ENCODE measurements at regions not wholly inside any gene's neighbourhood (a gene's known extent, or its start where the extent isn't known, plus 50 kb on each side); places are given as distances from the start of the nearest gene placed in this dataset.

DNA sequence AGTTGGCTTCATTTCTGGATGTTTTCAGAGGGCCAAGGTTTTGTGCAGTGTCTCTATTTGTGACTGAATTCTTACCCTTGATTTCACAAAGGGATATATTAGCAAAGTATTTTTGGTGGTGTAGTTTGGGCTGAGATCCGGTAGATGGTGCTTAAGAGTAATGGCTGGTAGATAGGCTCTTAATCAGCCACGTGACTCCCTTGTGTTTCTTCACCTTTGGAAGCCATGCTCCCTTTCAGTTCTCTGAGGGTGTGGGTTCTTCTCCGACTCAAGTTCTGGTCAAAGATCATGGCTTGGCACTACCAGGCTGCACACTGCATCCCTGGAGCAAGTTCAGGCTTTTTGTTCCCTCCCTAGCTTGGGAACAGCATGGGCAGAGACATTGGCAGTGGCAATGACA, 887.3 kb downstream of the CDH8 start:
- no peak overlapping the region for H2AFZ ChIP-seq (ENCODE audit: low read depth, low read length)
- no peak overlapping the region for H3K9ac ChIP-seq (ENCODE audit: insufficient read depth in 1 of 2, low read depth in 2 of 2, low read length in 2 of 2)
- H3K4me2 ChIP-seq (ENCODE audit: insufficient read depth, low read length): no peak overlapping the region
- ATAC-seq (no peak), DNase-seq (ENCODE audit: extremely low read depth in 1 of 4, low spot score in 3 of 4) (no peak), FAIRE-seq (no peak)
- no peaks in the 10 kb centered on the region for H3K27me3 ChIP-seq (ENCODE audit: control insufficient read depth in 2 of 2, insufficient read depth in 2 of 2, low read length in 2 of 2)
- no peak overlapping the region for H3K27ac ChIP-seq (ENCODE audit: extremely low read depth, low read depth, low read length)
- H3K9me1 ChIP-seq (ENCODE audit: control insufficient read depth, insufficient read depth, low read length): no peaks in the 10 kb centered on the region
- in situ Hi-C loops (cut with MboI): no loop called here
- no peak overlapping the region for H3K4me3 ChIP-seq
- no peak for TF ChIP-seq POLR2B (IDR thresholded peaks at IDR 0.05; ENCODE audit: low read depth, partially characterized antibody)
- TF ChIP-seq, protein P1, sequence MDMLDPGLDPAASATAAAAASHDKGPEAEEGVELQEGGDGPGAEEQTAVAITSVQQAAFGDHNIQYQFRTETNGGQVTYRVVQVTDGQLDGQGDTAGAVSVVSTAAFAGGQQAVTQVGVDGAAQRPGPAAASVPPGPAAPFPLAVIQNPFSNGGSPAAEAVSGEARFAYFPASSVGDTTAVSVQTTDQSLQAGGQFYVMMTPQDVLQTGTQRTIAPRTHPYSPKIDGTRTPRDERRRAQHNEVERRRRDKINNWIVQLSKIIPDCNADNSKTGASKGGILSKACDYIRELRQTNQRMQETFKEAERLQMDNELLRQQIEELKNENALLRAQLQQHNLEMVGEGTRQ (CRISPR knock-in tag; IDR thresholded peaks at IDR 0.05): peak; percentile 47
- TF ChIP-seq, protein P2, sequence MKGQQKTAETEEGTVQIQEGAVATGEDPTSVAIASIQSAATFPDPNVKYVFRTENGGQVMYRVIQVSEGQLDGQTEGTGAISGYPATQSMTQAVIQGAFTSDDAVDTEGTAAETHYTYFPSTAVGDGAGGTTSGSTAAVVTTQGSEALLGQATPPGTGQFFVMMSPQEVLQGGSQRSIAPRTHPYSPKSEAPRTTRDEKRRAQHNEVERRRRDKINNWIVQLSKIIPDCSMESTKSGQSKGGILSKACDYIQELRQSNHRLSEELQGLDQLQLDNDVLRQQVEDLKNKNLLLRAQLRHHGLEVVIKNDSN (CRISPR knock-in tag; IDR thresholded peaks at IDR 0.05): peak; percentile 52; the same call in 1 of the 2 replicates
- TF ChIP-seq, protein P3, sequence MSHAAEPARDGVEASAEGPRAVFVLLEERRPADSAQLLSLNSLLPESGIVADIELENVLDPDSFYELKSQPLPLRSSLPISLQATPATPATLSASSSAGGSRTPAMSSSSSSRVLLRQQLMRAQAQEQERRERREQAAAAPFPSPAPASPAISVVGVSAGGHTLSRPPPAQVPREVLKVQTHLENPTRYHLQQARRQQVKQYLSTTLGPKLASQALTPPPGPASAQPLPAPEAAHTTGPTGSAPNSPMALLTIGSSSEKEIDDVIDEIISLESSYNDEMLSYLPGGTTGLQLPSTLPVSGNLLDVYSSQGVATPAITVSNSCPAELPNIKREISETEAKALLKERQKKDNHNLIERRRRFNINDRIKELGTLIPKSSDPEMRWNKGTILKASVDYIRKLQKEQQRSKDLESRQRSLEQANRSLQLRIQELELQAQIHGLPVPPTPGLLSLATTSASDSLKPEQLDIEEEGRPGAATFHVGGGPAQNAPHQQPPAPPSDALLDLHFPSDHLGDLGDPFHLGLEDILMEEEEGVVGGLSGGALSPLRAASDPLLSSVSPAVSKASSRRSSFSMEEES (CRISPR knock-in tag; IDR thresholded peaks at IDR 0.05): peak; percentile 19; the same call in 1 of the 2 replicates
- POLR2A ChIA-PET: no interaction called here
- H3K4me1 ChIP-seq (replicated peaks in 1 of 2; ENCODE audit: control insufficient read depth in 2 of 2, insufficient read depth in 2 of 2, low read length in 2 of 2): no peaks in the 10 kb centered on the region
- H3K36me3 ChIP-seq (ENCODE audit: control insufficient read depth, insufficient read depth, low read length): no peaks in the 10 kb centered on the region
- H3K9me3 ChIP-seq (replicated peaks; ENCODE audit: control insufficient read depth, insufficient read depth, low read depth, low read length): no peaks in the 10 kb centered on the region
- BruUV-seq (replicated peaks): no TSS peak
- 0% methylated on average over 3 of the region's 3 CpGs for WGBS (ENCODE audit: insufficient coverage, low coverage, missing lambda C conversion rate)
- H3K79me2 ChIP-seq (ENCODE audit: control insufficient read depth, insufficient read depth, low read length): no peaks in the 10 kb centered on the region
- CTCF ChIA-PET (ENCODE audit: low intra/inter-chr PET ratio): no interaction called here
- no peaks in the 10 kb centered on the region for H4K20me1 ChIP-seq (replicated peaks; ENCODE audit: control insufficient read depth, insufficient read depth, low read length)
- intact Hi-C loops (cut with micrococcal nuclease): no loop called here
